HG02884 (cell line): ENCODE measurements at regions not wholly inside any gene's neighbourhood (a gene's known extent, or its start where the extent isn't known, plus 50 kb on each side); places are given as distances from the start of the nearest gene placed in this dataset.
A peak's percentile ranks its signal among the peaks of the same experiment; 100 is the strongest.

Experiments used
- ATAC-seq: cut with Tn5 transposase; IDR thresholded peaks from one replicate; pipeline ENCODE4 v1.9.1; 2021; ENCODE audit warnings: mild to moderate bottlenecking, moderate library complexity; ENCODE audit not compliant: unreplicated experiment

DNA sequence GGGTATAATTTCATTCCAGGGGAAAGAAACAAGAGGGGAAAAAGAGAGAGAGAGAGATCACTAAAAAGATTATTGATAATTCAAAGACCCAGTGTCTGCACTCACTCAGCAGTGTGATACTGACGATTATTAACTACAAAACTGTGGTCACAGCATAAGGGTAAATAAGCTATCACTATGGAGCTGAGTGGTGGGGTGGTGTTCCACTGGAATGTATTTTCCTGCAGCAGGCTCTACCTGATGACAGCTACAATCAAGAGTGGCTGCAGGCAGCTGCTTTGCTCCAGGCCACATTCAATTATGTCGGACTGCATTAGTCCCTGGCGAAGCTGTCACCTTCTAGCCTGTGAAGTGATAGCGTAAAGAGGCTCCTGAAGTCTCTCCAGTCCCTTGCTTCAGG lies 122.2 kb upstream of the TFAP2D start:
- ATAC-seq = no peak

DNA sequence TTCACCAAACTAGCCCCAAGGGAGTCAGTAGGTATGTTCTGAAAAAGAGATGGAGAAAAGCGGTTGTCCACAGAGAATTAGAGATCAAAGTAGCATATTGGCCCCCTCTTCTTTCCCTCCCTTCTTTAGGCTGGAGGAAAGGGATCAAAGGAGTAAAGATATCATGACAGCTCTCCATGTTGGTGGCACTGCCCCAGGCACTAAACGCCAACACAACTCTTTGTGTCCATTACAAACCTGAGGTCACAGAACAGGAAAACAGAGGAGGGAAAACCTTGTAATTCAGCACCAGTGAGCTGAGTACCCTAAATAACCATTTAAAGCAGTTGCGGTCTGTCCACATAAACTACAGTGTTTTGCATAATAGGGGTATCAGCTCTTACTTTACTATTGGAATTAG lies 113.0 kb upstream of the TFAP2D start:
- ATAC-seq = no peak

DNA sequence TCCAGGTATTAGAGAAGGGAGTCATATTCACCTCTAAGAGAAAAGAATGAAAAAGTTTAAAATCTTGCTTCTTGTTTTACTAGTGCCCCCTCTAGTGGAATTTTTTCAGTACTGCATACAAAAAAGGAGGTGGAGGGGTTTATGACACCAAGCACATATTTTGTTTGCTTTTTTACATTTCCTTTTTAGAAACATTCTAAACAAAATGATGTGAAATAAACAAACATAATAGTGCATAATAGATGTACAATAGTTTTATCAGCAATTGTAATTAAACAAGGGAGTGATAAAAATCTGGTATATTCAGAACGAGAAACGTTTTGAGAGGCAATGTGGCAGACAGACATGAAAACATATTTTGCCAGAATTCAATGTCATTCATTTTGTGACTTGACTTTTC lies 111.0 kb upstream of the TFAP2D start:
- ATAC-seq = peak; percentile 49

DNA sequence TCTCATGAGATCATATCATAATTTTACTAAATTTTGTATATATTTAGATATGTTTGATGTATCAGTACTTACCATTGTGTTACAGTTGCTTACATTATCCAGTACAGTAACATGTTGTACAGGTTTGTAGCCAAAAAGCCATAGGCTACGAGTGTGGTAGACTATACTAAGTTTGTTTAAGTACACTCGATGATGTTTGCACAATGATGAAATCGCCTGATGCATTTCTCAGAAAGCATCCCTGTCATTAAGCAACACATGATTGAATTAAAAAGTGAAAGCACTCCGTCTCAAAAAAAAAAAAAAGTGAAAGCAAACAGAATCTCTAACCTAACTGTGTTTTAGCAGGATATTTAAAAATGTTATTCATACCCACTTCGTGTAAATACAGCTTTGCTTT lies 104.9 kb upstream of the TFAP2D start:
- ATAC-seq = no peak

DNA sequence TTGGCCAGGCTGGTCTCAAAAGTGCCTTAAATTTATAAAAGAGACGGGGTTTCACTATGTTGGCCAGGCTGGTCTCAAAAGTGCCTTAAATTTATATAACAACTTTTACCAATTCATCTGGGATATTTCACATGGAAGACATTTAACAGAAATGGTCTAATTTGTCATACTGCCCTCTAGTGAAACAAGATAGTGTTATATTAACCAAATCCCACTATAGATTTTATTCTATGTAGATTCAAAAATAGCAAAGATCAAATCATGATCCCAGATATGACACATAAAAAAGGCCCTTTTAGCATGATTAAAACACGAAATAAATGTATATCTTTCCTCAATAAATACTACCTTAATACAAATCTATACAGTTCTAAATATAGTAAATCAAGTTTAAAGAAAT lies 102.8 kb upstream of the TFAP2D start:
- no peak for ATAC-seq

DNA sequence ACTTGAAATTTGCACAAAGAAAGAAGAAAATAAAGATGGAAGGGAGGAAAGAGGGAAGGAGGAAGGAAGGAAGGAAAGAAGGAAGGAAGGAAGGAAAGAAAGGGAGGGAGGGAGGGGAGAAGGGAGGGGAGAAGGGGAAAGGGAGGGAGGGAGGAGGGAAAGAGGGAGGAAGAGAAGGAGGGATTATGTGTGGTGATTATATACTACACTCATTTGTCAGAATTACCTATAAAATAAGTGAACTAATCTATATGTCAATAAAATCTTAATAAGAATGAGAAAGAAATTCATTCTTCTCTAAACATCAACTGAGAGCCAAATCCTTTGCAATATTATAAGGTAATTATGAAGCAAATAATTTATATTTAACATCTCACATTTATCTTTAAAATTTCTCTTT lies 77.9 kb upstream of the TFAP2D start:
- no peak for ATAC-seq

DNA sequence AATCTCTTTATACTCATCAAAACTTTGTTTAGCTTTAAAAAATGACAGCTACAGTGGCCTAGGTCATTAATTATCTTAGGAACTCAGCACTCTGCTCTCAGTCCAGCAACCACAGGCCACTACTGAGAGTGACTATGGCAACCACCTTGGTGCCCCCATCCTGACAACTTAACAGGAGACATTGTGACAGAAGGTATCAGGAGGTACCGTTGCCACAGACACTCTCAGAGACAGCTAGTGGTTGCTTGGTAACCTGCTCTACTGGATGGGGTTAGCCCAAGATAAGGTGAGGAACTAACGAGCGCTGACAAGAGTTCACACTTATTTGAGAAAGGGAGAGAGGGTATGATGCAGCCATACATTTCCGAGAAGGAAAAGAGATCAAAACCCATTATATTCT lies 76.1 kb upstream of the TFAP2D start:
- no peak for ATAC-seq

DNA sequence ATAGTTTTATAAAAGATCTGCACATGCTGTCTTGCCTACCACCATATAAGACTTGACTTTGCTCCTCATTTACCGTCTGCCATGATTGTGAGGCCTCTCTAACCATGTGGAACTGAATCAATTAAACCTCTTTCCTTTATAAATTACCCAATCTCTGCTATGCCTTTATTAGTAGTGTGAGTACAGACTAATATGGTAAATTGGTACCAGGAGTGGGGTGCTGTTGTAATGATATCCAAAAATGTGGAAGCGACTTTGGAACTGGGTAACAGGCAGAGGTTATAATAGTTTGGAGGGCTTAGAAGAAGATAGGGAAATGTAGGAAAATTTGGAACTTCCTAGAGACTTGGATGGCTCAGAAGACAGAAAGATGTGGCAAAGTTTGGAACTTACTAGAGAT lies 64.2 kb upstream of the TFAP2D start:
- no peak for ATAC-seq

DNA sequence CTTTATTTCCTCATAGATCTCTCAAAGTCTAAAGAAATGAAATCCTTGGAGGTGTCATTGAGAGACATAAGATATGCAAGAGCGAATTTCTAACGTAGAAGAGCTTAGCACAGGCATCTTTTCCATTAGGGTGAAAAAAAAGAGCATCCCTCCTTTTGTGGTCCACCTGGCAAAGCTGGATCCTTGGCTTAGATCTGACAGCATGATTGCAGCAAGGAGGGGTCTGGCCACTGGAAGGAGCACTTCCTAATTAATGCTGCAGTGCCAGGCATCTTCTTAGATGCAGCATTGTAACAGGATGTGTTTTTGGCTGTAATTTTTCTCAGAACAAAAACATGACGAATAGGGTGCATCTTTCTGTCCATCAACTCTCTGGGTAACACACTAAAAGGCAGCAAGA lies 60.1 kb upstream of the TFAP2D start:
- no peak for ATAC-seq

DNA sequence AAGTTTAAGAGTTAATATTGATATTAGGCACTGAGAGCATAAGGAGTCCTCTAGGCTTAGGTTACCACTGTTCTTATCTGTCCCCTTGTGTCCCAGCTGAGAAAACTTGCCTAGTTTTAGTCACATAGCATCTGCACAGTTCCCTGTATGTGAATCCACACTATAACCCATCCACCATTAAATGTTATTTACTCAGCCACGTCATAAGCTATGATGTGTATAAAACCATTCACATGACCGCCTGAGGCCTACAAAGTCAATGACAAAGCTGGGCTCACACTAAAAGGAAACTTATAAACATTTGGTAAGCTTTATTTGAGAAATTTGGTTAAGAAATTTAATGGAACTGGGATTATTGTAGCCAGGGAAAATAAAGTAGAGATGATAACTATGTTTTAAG lies 59.2 kb upstream of the TFAP2D start:
- no peak for ATAC-seq

DNA sequence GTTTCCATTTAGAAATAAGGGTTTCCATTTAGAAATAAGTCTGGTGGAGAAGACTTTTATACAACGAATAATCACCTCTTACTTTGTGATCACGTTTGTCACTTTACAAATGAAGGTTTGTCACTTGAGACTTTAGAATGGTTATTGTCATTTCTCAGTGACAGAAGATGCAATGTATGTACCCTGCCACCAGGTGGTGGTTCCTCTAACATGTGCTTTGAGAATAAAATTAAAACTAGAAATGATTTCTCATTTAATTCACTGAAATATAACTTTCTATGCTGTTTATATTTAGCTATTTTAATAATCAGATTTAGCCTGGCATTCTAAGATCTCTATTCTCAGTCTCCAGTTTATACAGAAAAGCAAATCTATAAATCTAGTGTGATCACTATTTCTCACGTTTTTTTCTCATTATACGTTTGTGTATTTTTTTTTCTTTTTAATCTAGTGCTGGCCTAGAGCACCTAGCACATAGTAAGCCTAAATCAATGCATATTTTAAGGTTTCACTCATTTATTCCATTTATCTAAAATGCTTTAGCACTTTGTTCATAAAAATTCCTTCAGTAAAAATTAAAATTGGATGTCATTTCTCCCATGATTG lies 57.4 kb upstream of the TFAP2D start:
- peak; percentile 80 for ATAC-seq

DNA sequence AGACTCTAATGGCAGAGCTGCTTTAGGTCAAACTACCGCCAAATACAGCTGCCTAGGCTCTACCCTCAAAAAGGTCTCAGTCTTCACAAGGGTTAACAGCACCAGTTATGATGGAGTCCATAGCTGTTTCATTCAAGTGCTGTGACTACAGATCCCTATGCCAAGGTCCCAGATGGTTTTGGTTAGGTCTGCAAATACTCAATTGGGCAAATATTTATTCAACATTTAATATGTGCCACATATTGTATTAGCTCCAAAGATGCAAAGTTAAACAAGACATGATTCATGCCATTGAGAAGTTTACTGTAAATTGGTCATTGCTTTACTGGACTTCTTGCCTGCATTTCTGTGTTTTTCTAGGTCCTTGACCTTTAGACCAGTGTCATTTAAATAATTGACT lies 55.8 kb upstream of the TFAP2D start:
- ATAC-seq = no peak

DNA sequence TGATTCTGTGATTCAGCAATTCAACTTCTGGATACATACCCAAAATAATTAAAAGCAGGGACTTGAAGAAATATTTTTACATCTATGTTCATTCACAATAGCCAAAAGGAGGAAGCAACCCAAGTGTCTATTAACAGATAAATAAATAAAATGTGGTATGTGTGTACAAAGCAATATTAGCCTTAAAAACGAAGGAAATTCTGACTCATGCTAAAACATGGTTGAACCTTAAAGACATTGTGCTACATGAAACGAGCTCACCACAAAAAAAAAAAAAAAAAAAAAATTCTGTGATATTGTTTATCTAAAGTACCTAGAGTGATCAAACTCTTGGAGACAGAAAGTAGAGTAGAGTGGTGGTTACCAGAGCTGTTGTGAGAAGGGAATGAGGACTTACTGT lies 54.8 kb upstream of the TFAP2D start:
- no peak for ATAC-seq

DNA sequence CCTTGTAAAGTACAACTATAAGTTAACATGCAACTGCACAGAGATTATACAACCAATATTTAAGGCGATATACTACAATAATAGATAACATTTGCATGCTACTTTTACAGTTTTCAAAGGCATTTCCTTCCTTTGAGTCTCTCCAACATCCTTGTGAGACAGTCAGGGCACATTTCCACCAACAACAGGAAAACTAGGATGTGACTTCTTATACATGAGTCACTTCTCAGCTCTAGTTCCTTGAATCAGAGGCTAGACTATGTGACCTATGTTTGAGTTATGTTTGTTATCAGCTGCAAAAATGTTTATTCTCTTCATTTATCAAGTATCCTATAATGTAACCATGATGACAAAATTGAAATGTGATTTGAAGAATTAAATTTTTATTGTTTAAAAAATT lies 51.7 kb upstream of the TFAP2D start:
- ATAC-seq = no peak
